ENCODE measurements at regions not wholly inside any gene's neighbourhood (a gene's known extent, or its start where the extent isn't known, plus 50 kb on each side); places are given as distances from the start of the nearest gene placed in this dataset.

DNA sequence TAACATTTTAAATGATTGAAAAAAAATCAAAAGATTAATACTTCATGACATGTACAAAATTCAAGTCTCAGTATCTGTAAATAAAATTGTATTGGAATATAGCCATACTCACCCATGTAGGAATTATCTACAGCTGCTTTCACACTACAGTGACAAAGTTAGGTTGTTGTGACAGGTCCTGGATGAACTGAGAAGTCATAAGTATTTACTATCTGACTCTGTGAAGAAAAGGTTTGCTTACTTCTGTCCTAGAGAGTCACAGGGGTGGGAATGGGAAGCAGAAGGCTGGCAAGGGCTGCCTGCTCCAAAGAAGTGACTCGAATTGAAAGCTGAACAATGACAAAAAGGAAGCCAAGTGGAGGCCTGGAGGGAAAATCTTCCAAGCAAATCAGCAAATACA lies 155.2 kb downstream of the SLC30A10 start:
- H2BK15ac ChIP-seq (ENCODE audit: low read depth, low read length), result no peak overlapping the region
- TF ChIP-seq, protein P1, sequence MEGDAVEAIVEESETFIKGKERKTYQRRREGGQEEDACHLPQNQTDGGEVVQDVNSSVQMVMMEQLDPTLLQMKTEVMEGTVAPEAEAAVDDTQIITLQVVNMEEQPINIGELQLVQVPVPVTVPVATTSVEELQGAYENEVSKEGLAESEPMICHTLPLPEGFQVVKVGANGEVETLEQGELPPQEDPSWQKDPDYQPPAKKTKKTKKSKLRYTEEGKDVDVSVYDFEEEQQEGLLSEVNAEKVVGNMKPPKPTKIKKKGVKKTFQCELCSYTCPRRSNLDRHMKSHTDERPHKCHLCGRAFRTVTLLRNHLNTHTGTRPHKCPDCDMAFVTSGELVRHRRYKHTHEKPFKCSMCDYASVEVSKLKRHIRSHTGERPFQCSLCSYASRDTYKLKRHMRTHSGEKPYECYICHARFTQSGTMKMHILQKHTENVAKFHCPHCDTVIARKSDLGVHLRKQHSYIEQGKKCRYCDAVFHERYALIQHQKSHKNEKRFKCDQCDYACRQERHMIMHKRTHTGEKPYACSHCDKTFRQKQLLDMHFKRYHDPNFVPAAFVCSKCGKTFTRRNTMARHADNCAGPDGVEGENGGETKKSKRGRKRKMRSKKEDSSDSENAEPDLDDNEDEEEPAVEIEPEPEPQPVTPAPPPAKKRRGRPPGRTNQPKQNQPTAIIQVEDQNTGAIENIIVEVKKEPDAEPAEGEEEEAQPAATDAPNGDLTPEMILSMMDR (conservative IDR thresholded peaks at IDR 0.05), result no peak
- no peak overlapping the region for H2BK120ac ChIP-seq (ENCODE audit: low read depth, low read length, poor library complexity, severe bottlenecking)
- H2AFZ ChIP-seq (ENCODE audit: low read length), result no peak overlapping the region
- no peak overlapping the region for H3K14ac ChIP-seq (ENCODE audit: insufficient read depth, low read length)
- no peak overlapping the region for H2AK5ac ChIP-seq (ENCODE audit: insufficient read length, low read length)
- H3K27ac ChIP-seq (ENCODE audit: insufficient read length, low read depth, low read length), result no peak overlapping the region
- Mint-ChIP-seq H3K4me1 (peaks cover 4% of the 10 kb centered on the region in 2 experiments; a peak in 3 of 4 replicates), H3K36me3 (ENCODE audit: insufficient read depth in 1 of 3, low read depth in 3 of 3) (no peaks in the 10 kb centered on the region; a peak in 2 of 7 replicates), H3K27ac (no peak overlapping the region), H3K9me3 (peaks cover 3 to 4% of the 10 kb centered on the region in 2 experiments; a peak in 2 of 5 replicates), H3K27me3 (ENCODE audit: low read depth) (no peaks in the 10 kb centered on the region), H3K4me3 (no peak overlapping the region)
- no peaks in the 10 kb centered on the region for H3K23me2 ChIP-seq (ENCODE audit: insufficient read length, low read depth, low read length, poor library complexity, severe bottlenecking)
- H3K18ac ChIP-seq (ENCODE audit: insufficient read length, low read depth, low read length), result no peak overlapping the region
- H3K4me2 ChIP-seq (ENCODE audit: insufficient read depth, insufficient read length, low read length), result no peak overlapping the region
- H4K20me1 ChIP-seq (ENCODE audit: control insufficient read depth, insufficient read depth, insufficient read length), result no peaks in the 10 kb centered on the region
- no peak overlapping the region for H3T11ph ChIP-seq (ENCODE audit: low read length)
- no CpG with 5 or more reads among the region's 1 CpG for WGBS (ENCODE audit: extremely low coverage, insufficient read length, low lambda C conversion rate)
- no peak overlapping the region for H3K9ac ChIP-seq (ENCODE audit: extremely low read depth, insufficient read length, low read length)
- no peak overlapping the region for H4K5ac ChIP-seq (ENCODE audit: insufficient read length, low read depth, low read length)
- H3K79me2 ChIP-seq (ENCODE audit: insufficient read depth, low read length), result no peaks in the 10 kb centered on the region
- H4K8ac ChIP-seq (replicated peaks; ENCODE audit: insufficient read length, low read depth, low read length), result no peak overlapping the region
- H2BK20ac ChIP-seq (ENCODE audit: low read depth, low read length, poor library complexity, severe bottlenecking), result no peak overlapping the region
- H3K79me1 ChIP-seq (ENCODE audit: insufficient read depth, low read depth, low read length, poor library complexity, severe bottlenecking), result no peaks in the 10 kb centered on the region
- no peak overlapping the region for H2BK5ac ChIP-seq (ENCODE audit: insufficient read length, low read length)
- H3K56ac ChIP-seq (ENCODE audit: insufficient read length, low read depth, low read length), result no peak overlapping the region
- no peak overlapping the region for H2BK12ac ChIP-seq (ENCODE audit: insufficient read length, low read depth, low read length)
- H3K9me3 ChIP-seq (ENCODE audit: control insufficient read depth, low read depth, low read length), result no peaks in the 10 kb centered on the region
- no peak overlapping the region for H3K4ac ChIP-seq (ENCODE audit: low read depth, low read length)
- H3K23ac ChIP-seq (ENCODE audit: insufficient read length, low read depth, low read length), result no peak overlapping the region
- no peak for DNase-seq
- H3K27me3 ChIP-seq (ENCODE audit: insufficient read depth, low read length), result no peaks in the 10 kb centered on the region
- H4K91ac ChIP-seq (ENCODE audit: insufficient read length, low read depth, low read length), result no peak overlapping the region
- no peaks in the 10 kb centered on the region for H3K4me1 ChIP-seq (ENCODE audit: insufficient read depth, low read length)

All from H9 (cell line).